Trophoblast cell (in vitro differentiated cells and primary cell): ENCODE measurements at regions not wholly inside any gene's neighbourhood (a gene's known extent, or its start where the extent isn't known, plus 50 kb on each side); places are given as distances from the start of the nearest gene placed in this dataset.

Experiments used
- DNase-seq, 2 donors: peaks; one replicate each; pipeline ENCODE4 v3.0.0-alpha.2; 2016
- H2AFZ ChIP-seq: 2 replicates; pipeline ENCODE4 v1.6.1; 2013; ENCODE audit warnings: low read length, moderate library complexity, mild to moderate bottlenecking; ENCODE audit not compliant: insufficient read depth, poor library complexity
- H2AK5ac ChIP-seq: 2 replicates; pipeline ENCODE4 v1.6.1; 2013; ENCODE audit warnings: mild to moderate bottlenecking, low read length
- H2BK120ac ChIP-seq: 2 replicates; pipeline ENCODE4 v1.6.1; 2013; ENCODE audit warnings: low read length, mild to moderate bottlenecking, moderate library complexity; ENCODE audit not compliant: insufficient read depth, poor library complexity
- H2BK12ac ChIP-seq: 2 replicates; pipeline ENCODE4 v1.6.1; 2013; ENCODE audit warnings: mild to moderate bottlenecking, low read length, moderate library complexity
- H2BK5ac ChIP-seq: 2 replicates; pipeline ENCODE4 v1.6.1; 2013; ENCODE audit warnings: low read length, low read depth, moderate library complexity, mild to moderate bottlenecking; ENCODE audit not compliant: poor library complexity
- H3K14ac ChIP-seq: 2 replicates; pipeline ENCODE4 v1.6.1; 2013; ENCODE audit warnings: mild to moderate bottlenecking, low read length
- H3K18ac ChIP-seq: 2 replicates; pipeline ENCODE4 v1.6.1; 2013; ENCODE audit warnings: mild to moderate bottlenecking, low read length
- H3K23ac ChIP-seq: 2 replicates; pipeline ENCODE4 v1.6.1; 2013; ENCODE audit warnings: low read length
- H3K27ac ChIP-seq: 2 replicates; pipeline ENCODE4 v1.5.1; 2013; ENCODE audit warnings: low read depth, mild to moderate bottlenecking, inconsistent platforms, low read length, moderate library complexity
- H3K27me3 ChIP-seq: 2 replicates; pipeline ENCODE4 v1.6.1; 2013; ENCODE audit warnings: inconsistent platforms, mild to moderate bottlenecking, low read length, moderate library complexity; ENCODE audit not compliant: insufficient read depth
- H3K36me3 ChIP-seq, 2 experiments: 1 replicate in 1 of 2; 2 replicates in 1 of 2; pipeline ENCODE4 v1.6.1; 2013; ENCODE audit warnings: low read length in 2 of 2, mild to moderate bottlenecking in 2 of 2, moderate library complexity in 1 of 2; ENCODE audit not compliant: insufficient read depth in 2 of 2, control insufficient read depth in 1 of 2
- H3K4ac ChIP-seq: 2 replicates; pipeline ENCODE4 v1.6.1; 2013; ENCODE audit warnings: low read depth, mild to moderate bottlenecking, low read length, moderate library complexity
- H3K4me1 ChIP-seq, 2 experiments: 1 replicate in 1 of 2; 2 replicates in 1 of 2; pipeline ENCODE4 v1.6.1; 2013; ENCODE audit warnings: low read length in 2 of 2, mild to moderate bottlenecking in 2 of 2, moderate library complexity in 1 of 2; ENCODE audit not compliant: insufficient read depth in 2 of 2, control insufficient read depth in 1 of 2
- H3K4me2 ChIP-seq: 2 replicates; pipeline ENCODE4 v1.6.1; 2013; ENCODE audit warnings: inconsistent platforms, mild to moderate bottlenecking, low read length, moderate library complexity
- H3K4me3 ChIP-seq: 2 replicates; pipeline ENCODE4 v1.5.1; 2013; ENCODE audit warnings: mild to moderate bottlenecking, low read depth, low read length, inconsistent platforms
- H3K79me1 ChIP-seq: one replicate; pipeline ENCODE4 v1.6.1; 2013; ENCODE audit warnings: low read length
- H3K79me2 ChIP-seq: 2 replicates; pipeline ENCODE4 v1.6.1; 2013; ENCODE audit warnings: low read length, mild to moderate bottlenecking; ENCODE audit not compliant: control insufficient read depth, insufficient read depth, poor library complexity
- H3K9ac ChIP-seq: 2 replicates; pipeline ENCODE4 v1.6.1; 2013; ENCODE audit warnings: mild to moderate bottlenecking, low read length
- H3K9me3 ChIP-seq: 2 replicates; pipeline ENCODE4 v1.6.1; 2013; ENCODE audit warnings: low read depth, mild to moderate bottlenecking, control low read depth, inconsistent platforms, low read length; ENCODE audit not compliant: insufficient read depth
- H4K12ac ChIP-seq: 2 replicates; pipeline ENCODE4 v1.6.1; 2013; ENCODE audit warnings: low read depth, mild to moderate bottlenecking, low read length, moderate library complexity
- H4K8ac ChIP-seq: 2 replicates; pipeline ENCODE4 v1.6.1; 2013; ENCODE audit warnings: low read depth, mild to moderate bottlenecking, low read length, moderate library complexity
- H4K91ac ChIP-seq: one replicate; pipeline ENCODE4 v1.6.1; 2013; ENCODE audit warnings: low read depth, mild to moderate bottlenecking, low read length, moderate library complexity
- WGBS: extraction: QIAGEN DNeasy Blood & Tissue Kit; methylation state at CpG from one replicate; pipeline ENCODE4 v1.1.7; 2013; ENCODE audit warnings: missing lambda C conversion rate; ENCODE audit not compliant: insufficient read length, insufficient coverage; ENCODE audit errors: extremely low coverage; 5-methylcytosine and 5-hydroxymethylcytosine counted together

GRCh38 chr12:18160901-18161300 is 70.9 kb upstream of the RERGL start:
- Histone ChIP-seq H3K27me3 (no peaks in the 10 kb centered on the region), H3K4me3 (no peak overlapping the region), H2BK12ac (no peak overlapping the region), H3K4me2 (no peak overlapping the region), H2AK5ac (no peak overlapping the region), H3K79me2 (no peaks in the 10 kb centered on the region), H2BK120ac (no peak overlapping the region), H2AFZ (no peak overlapping the region), H4K91ac (no peak overlapping the region), H3K79me1 (no peaks in the 10 kb centered on the region), H3K18ac (no peak overlapping the region), H3K4ac (no peak overlapping the region), H3K23ac (no peak overlapping the region), H4K12ac (no peak overlapping the region), H2BK5ac (no peak overlapping the region), H3K27ac (no peak overlapping the region), H3K9me3 (no peaks in the 10 kb centered on the region), H3K14ac (no peak overlapping the region), H3K36me3 (no peaks in the 10 kb centered on the region), H4K8ac (no peak overlapping the region), H3K9ac (no peak overlapping the region), H3K4me1 (no peaks in the 10 kb centered on the region)
- no CpG with 5 or more reads among the region's 1 CpG for WGBS
- DNase-seq, result no peak

- Histone ChIP-seq H2AFZ (no peak overlapping the region), H3K9ac (no peak overlapping the region), H3K23ac (no peak overlapping the region), H2BK12ac (no peak overlapping the region), H3K4me1 (no peaks in the 10 kb centered on the region), H3K27me3 (no peaks in the 10 kb centered on the region), H4K91ac (no peak overlapping the region), H3K9me3 (no peaks in the 10 kb centered on the region), H3K14ac (no peak overlapping the region), H2BK120ac (no peak overlapping the region), H4K12ac (no peak overlapping the region), H3K4me3 (no peak overlapping the region), H3K4me2 (no peak overlapping the region), H3K27ac (no peak overlapping the region), H4K8ac (no peak overlapping the region), H2BK5ac (no peak overlapping the region), H3K79me1 (no peaks in the 10 kb centered on the region), H3K4ac (no peak overlapping the region), H3K18ac (no peak overlapping the region), H2AK5ac (no peak overlapping the region), H3K79me2 (no peaks in the 10 kb centered on the region), H3K36me3 (no peaks in the 10 kb centered on the region)
- DNase-seq, result peak; percentile 11 to 78
- no CpG with 5 or more reads among the region's 6 CpGs for WGBS
These were observed 69.0 kb upstream of the RERGL start for GRCh38 chr12:18158774-18159557.

GRCh38 chr12:18153826-18154225 is 63.8 kb upstream of the RERGL start:
- Histone ChIP-seq H3K27me3 (no peaks in the 10 kb centered on the region), H2BK120ac (no peak overlapping the region), H3K4me1 (no peaks in the 10 kb centered on the region), H3K79me2 (no peaks in the 10 kb centered on the region), H2BK5ac (no peak overlapping the region), H2AFZ (no peak overlapping the region), H2BK12ac (no peak overlapping the region), H3K4me3 (no peak overlapping the region), H2AK5ac (no peak overlapping the region), H3K23ac (no peak overlapping the region), H4K8ac (no peak overlapping the region), H3K9ac (no peak overlapping the region), H4K91ac (no peak overlapping the region), H3K18ac (no peak overlapping the region), H3K4ac (no peak overlapping the region), H3K79me1 (no peaks in the 10 kb centered on the region), H4K12ac (no peak overlapping the region), H3K9me3 (no peaks in the 10 kb centered on the region), H3K4me2 (no peak overlapping the region), H3K14ac (no peak overlapping the region), H3K27ac (no peak overlapping the region), H3K36me3 (no peaks in the 10 kb centered on the region)
- WGBS, result no CpG with 5 or more reads among the region's 2 CpGs
- DNase-seq, result no peak

- H3K4me1 ChIP-seq, result no peaks in the 10 kb centered on the region
- no peak overlapping the region for H3K18ac ChIP-seq
- no peak overlapping the region for H3K4me2 ChIP-seq
- H2AFZ ChIP-seq, result no peak overlapping the region
- no peak overlapping the region for H3K9ac ChIP-seq
- no peaks in the 10 kb centered on the region for H3K79me1 ChIP-seq
- no peak overlapping the region for H2BK12ac ChIP-seq
- peak in 1 of 2 donors; percentile 22 for DNase-seq
- no peak overlapping the region for H3K27ac ChIP-seq
- H2BK120ac ChIP-seq, result no peak overlapping the region
- no peaks in the 10 kb centered on the region for H3K27me3 ChIP-seq
- no peak overlapping the region for H3K14ac ChIP-seq
- no CpG with 5 or more reads among the region's 1 CpG for WGBS
- H3K9me3 ChIP-seq, result no peaks in the 10 kb centered on the region
- H2AK5ac ChIP-seq, result no peak overlapping the region
- no peak overlapping the region for H4K91ac ChIP-seq
- no peak overlapping the region for H3K4ac ChIP-seq
- no peak overlapping the region for H4K8ac ChIP-seq
- no peaks in the 10 kb centered on the region for H3K79me2 ChIP-seq
- no peaks in the 10 kb centered on the region for H3K36me3 ChIP-seq
- H3K4me3 ChIP-seq, result no peak overlapping the region
- no peak overlapping the region for H4K12ac ChIP-seq
- no peak overlapping the region for H3K23ac ChIP-seq
- no peak overlapping the region for H2BK5ac ChIP-seq
These were observed 61.0 kb upstream of the RERGL start for GRCh38 chr12:18151036-18151435.
